Motor neuron (in vitro differentiated cells): ENCODE measurements at regions not wholly inside any gene's neighbourhood (a gene's known extent, or its start where the extent isn't known, plus 50 kb on each side); places are given as distances from the start of the nearest gene placed in this dataset.

Source experiments
- ATAC-seq, 8 experiments: fragments of 200-7000 bp; cut with Tn5 transposase; replicated peaks in 6 of 8; 2 replicates each; pipeline ENCODE4 v1.8.0; 2021; ENCODE audit warnings: mild to moderate bottlenecking in 8 of 8, moderate library complexity in 8 of 8
- H3K27ac ChIP-seq, 2 donors: fragments of 250-450 bp; sonication (Bioruptor Pico); 2 replicates each; pipeline ENCODE4 v1.9.0; 2021; ENCODE audit warnings: antibody characterized with exemption in 2 of 2, mild to moderate bottlenecking in 2 of 2, moderate library complexity in 1 of 2
- H3K4me1 ChIP-seq, 2 donors: fragments of 250-450 bp; sonication (Bioruptor Pico); replicated peaks in 1 of 2; 2 replicates each; pipeline ENCODE4 v1.6.1; 2021; ENCODE audit warnings: antibody characterized with exemption in 2 of 2, mild to moderate bottlenecking in 2 of 2, moderate library complexity in 1 of 2
- H3K4me3 ChIP-seq, 5 donors: fragments of 250-450 bp; sonication (Bioruptor Pico); 2 replicates each; pipeline ENCODE4 v1.9.0; 2021; ENCODE audit warnings: antibody characterized with exemption in 5 of 5, mild to moderate bottlenecking in 5 of 5, moderate library complexity in 4 of 5
- WGBS, 10 experiments: fragments of 450-650 bp; shearing (Covaris generic); methylation state at CpG; one replicate each; pipeline ENCODE4 v1.0.0; 2022; 5-methylcytosine and 5-hydroxymethylcytosine counted together
- in situ Hi-C, 9 experiments: fragments of 400-800 bp; cut with MboI; loops; one replicate each; pipeline ENCODE4 v1.15.0; 2021; ENCODE audit warnings: low sequenced_read_pairs in 9 of 9, low pct_unique_long_range_greater_than_20kb in 2 of 9; ENCODE audit not compliant: unreplicated experiment in 9 of 9

DNA sequence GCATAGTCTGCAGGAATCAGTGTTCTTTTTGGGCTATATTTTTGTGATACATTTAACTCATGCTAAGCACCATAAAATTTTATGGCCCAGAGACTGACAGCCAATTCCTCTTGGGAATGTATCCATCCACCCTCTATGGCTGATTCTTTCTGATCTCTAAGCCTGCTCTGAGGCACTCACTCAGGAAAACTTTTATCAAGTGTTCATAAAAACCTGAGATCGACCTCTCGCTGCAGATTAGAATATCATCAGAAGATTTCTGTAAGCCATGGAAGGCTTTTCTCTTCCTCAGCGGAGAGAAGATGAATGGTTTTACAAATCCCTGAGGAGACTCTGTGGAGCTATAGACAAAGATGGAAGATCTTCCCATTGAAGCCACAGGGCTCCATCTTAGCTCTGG is 489.8 kb upstream of the GHITM start:
- in situ Hi-C loops, result no loop called here
- WGBS, 10 experiments, result 0 to 89% (median 83%) methylated on average over 1 to 3 of the region's 3 CpGs; no CpG with 5 or more reads in 3 of the 10 experiments
- no peak overlapping the region for H3K4me3 ChIP-seq
- H3K27ac ChIP-seq, result no peak overlapping the region
- no peaks in the 10 kb centered on the region for H3K4me1 ChIP-seq
- no peak for ATAC-seq

DNA sequence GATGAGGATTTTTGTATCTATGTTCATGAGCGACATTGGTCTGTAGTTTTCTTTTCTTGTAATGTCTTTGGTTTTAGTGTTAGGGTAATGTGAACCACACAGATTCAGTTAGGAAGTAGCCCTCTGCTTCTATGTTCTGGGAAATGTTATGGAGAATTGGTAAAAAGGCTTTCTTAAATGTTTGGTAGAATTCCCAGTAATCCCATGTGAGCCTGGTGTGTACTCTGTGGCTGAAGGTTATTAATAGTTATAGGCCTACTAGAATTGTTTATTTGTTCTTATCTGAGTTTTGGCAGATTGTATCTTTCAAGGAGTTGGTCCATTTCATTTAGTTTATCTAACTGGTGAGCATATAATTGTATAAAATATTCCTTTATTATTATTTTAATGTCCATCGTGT is 484.6 kb upstream of the GHITM start:
- in situ Hi-C loops, result no loop called here
- 0 to 100% (median 88%) methylated on average over 1 to 2 of the region's 2 CpGs; no CpG with 5 or more reads in 1 of the 10 experiments for WGBS, 10 experiments

GRCh38 chr10:83656924-83657323 is 482.4 kb upstream of the GHITM start:
- in situ Hi-C loops, result no loop called here
- ATAC-seq, result no peak
- Histone ChIP-seq H3K4me1 (no peaks in the 10 kb centered on the region), H3K27ac (no peak overlapping the region), H3K4me3 (no peak overlapping the region)

More for the DNA sequence above, 484.6 kb upstream of the GHITM start:
- Histone ChIP-seq H3K4me3 (no peak overlapping the region), H3K27ac (no peak overlapping the region), H3K4me1 (no peaks in the 10 kb centered on the region)
- ATAC-seq, result no peak

- no peak overlapping the region for H3K4me3 ChIP-seq
- no peak for ATAC-seq
- H3K4me1 ChIP-seq, result no peaks in the 10 kb centered on the region
- in situ Hi-C loops, result no loop called here
- H3K27ac ChIP-seq, result no peak overlapping the region
Observed at GRCh38 chr10:83657487-83657886, 481.8 kb upstream of the GHITM start.

GRCh38 chr10:83663918-83664317 is 475.4 kb upstream of the GHITM start:
- no peak overlapping the region for H3K27ac ChIP-seq
- in situ Hi-C loops, result no loop called here
- H3K4me1 ChIP-seq, result peaks cover 6 to 7% of the 10 kb centered on the region in 2 donors
- H3K4me3 ChIP-seq, result no peak overlapping the region
- ATAC-seq, result peak in 4 of 8 experiments; percentile 49 to 73 (median 66)
- WGBS, 10 experiments, result 0 to 100% (median 69%) methylated on average over 1 to 3 of the region's 3 CpGs; no CpG with 5 or more reads in 1 of the 10 experiments

GRCh38 chr10:83666762-83667161 is 472.5 kb upstream of the GHITM start:
- no peak overlapping the region for H3K27ac ChIP-seq
- peaks cover 6 to 7% of the 10 kb centered on the region in 2 donors for H3K4me1 ChIP-seq
- in situ Hi-C loops, result no loop called here
- no peak for ATAC-seq
- no peak overlapping the region for H3K4me3 ChIP-seq
- 4 to 93% (median 74%) methylated on average over 2 to 3 of the region's 3 CpGs; no CpG with 5 or more reads in 2 of the 10 experiments for WGBS, 10 experiments

GRCh38 chr10:83667594-83667993 is 471.7 kb upstream of the GHITM start:
- in situ Hi-C loops, result no loop called here
- ATAC-seq, result no peak
- H3K4me1 ChIP-seq, result peaks cover 6 to 7% of the 10 kb centered on the region in 2 donors
- WGBS, 10 experiments, result 30 to 100% (median 92%) methylated on average over 1 of the region's 1 CpG; no CpG with 5 or more reads in 2 of the 10 experiments
- no peak overlapping the region for H3K4me3 ChIP-seq
- no peak overlapping the region for H3K27ac ChIP-seq

- peak in 2 of 8 experiments; percentile 40 to 45 for ATAC-seq
- H3K4me1 ChIP-seq, result no peaks in the 10 kb centered on the region
- H3K27ac ChIP-seq, result no peak overlapping the region
- WGBS, 10 experiments, result 11 to 100% (median 26%) methylated on average over 1 to 3 of the region's 3 CpGs; no CpG with 5 or more reads in 4 of the 10 experiments
- no peak overlapping the region for H3K4me3 ChIP-seq
- in situ Hi-C loops, result no loop called here
Observed at GRCh38 chr10:83673316-83673715, 466.0 kb upstream of the GHITM start.

GRCh38 chr10:83677795-83678194 is 461.5 kb upstream of the GHITM start:
- no peak overlapping the region for H3K27ac ChIP-seq
- no peak for ATAC-seq
- no peak overlapping the region for H3K4me3 ChIP-seq
- no peaks in the 10 kb centered on the region for H3K4me1 ChIP-seq
- in situ Hi-C loops, result no loop called here
- WGBS, 10 experiments, result 33 to 80% (median 60%) methylated on average over 1 to 3 of the region's 4 CpGs; no CpG with 5 or more reads in 5 of the 10 experiments

GRCh38 chr10:83678850-83679249 is 460.5 kb upstream of the GHITM start:
- no peak overlapping the region for H3K27ac ChIP-seq
- in situ Hi-C loops, result no loop called here
- no peak overlapping the region for H3K4me3 ChIP-seq
- 0 to 100% (median 66%) methylated on average over 1 to 3 of the region's 3 CpGs; no CpG with 5 or more reads in 1 of the 10 experiments for WGBS, 10 experiments
- ATAC-seq, result no peak
- no peaks in the 10 kb centered on the region for H3K4me1 ChIP-seq

- Histone ChIP-seq H3K4me3 (no peak overlapping the region), H3K4me1 (no peaks in the 10 kb centered on the region), H3K27ac (no peak overlapping the region)
- WGBS, 10 experiments, result 0 to 100% (median 36%) methylated on average over 1 to 7 of the region's 7 CpGs
- in situ Hi-C loops, result no loop called here
- ATAC-seq, result peak in 1 of 8 experiments; percentile 26
Observed at GRCh38 chr10:83680470-83680891, 458.8 kb upstream of the GHITM start.

DNA sequence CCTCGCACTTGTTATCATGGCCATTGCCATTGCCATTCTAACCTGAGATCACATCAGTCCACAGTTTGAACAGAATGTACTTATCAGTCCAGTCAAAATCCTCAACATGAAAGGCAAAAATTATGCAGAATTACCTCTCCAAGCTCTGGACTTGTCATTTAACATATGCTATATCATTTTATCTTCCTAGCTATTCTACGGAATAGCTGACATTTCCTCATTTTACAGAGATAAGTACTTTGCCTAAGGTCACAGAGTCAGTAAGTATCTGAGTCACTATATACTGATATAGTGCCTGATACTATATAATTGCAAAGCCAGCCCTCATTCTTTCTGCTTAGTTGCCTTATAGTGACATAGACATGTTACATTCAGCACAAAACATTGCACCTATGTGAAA is 456.9 kb upstream of the GHITM start:
- ATAC-seq, result no peak
- in situ Hi-C loops, result no loop called here
- 27 to 100% (median 57%) methylated on average over 1 to 2 of the region's 2 CpGs; no CpG with 5 or more reads in 3 of the 10 experiments for WGBS, 10 experiments
- Histone ChIP-seq H3K4me1 (no peaks in the 10 kb centered on the region), H3K4me3 (no peak overlapping the region), H3K27ac (no peak overlapping the region)

DNA sequence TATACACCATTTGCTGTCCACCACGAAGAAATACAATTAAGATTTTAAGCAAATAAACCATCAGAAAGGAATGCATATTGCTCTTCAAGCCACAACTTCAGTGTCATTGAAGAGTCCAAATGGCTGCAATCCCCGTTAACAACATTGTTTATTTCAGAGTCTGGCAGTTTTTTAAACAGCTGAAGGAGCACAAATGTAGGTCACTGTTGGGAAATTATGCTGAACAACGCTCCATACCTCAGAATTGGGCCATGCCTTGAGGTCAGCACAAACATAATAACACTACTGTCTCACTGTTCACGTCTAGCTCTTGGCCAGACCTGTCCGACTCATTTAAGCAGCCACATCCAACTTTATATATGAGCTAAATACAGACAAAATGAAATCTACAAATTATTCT is 453.9 kb upstream of the GHITM start:
- H3K27ac ChIP-seq, result no peak overlapping the region
- H3K4me3 ChIP-seq, result no peak overlapping the region
- no peak for ATAC-seq
- H3K4me1 ChIP-seq, result no peaks in the 10 kb centered on the region
- in situ Hi-C loops, result no loop called here
- WGBS, 10 experiments, result 0 to 85% (median 42%) methylated on average over 1 to 5 of the region's 5 CpGs; no CpG with 5 or more reads in 2 of the 10 experiments

GRCh38 chr10:83691791-83692596 is 447.3 kb upstream of the GHITM start:
- Histone ChIP-seq H3K4me1 (no peaks in the 10 kb centered on the region), H3K4me3 (no peak overlapping the region), H3K27ac (no peak overlapping the region)
- WGBS, 10 experiments, result 22 to 93% (median 68%) methylated on average over 1 to 2 of the region's 2 CpGs; no CpG with 5 or more reads in 6 of the 10 experiments
- ATAC-seq, result no peak
- in situ Hi-C loops, result no loop called here
